ENCODE measurements at regions not wholly inside any gene's neighbourhood (a gene's known extent, or its start where the extent isn't known, plus 50 kb on each side); places are given as distances from the start of the nearest gene placed in this dataset.

DNA sequence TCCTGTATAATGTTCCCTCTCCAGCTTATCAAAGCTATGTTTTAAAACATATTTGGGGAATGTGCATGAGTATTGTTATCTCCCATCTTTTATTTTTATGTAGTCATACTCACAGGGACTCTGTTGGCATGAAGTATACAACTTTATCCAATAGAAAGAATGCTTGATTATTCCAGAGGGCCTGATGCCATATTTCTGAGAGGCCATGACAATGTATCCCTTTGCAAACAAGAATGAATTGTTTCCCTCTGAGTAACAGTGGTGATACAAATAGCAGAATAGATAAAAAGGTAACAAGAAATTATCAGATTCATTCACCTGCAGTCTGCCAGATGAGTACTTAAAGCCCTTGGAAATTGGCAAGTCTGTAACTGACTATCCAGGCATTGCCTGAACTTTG lies 125.9 kb downstream of the PLK2 start:
- H3K79me2 ChIP-seq (ENCODE audit: control insufficient read depth, insufficient read depth, low read length) = no peaks in the 10 kb centered on the region
- no peak overlapping the region for H3K4me3 ChIP-seq (ENCODE audit: control extremely low read depth in 1 of 5, extremely low read depth in 1 of 5, insufficient read depth in 1 of 5, low read depth in 2 of 5, low read length in 4 of 5)
- H3K9ac ChIP-seq (ENCODE audit: low read length) = no peak overlapping the region
- DNase-seq (no peak), ATAC-seq (ENCODE audit: low read depth) (no peak)
- Mint-ChIP-seq H3K4me3 (no peak overlapping the region), H3K4me1 (no peaks in the 10 kb centered on the region), H3K27ac (no peak overlapping the region), H3K27me3 (no peaks in the 10 kb centered on the region), H3K9me3 (ENCODE audit: insufficient read depth) (no peaks in the 10 kb centered on the region)
- intact Hi-C loops (cut with micrococcal nuclease) = no loop called here
- H3K4me1 ChIP-seq (ENCODE audit: control insufficient read depth in 2 of 2, insufficient read depth in 2 of 2, low read length in 2 of 2) = no peaks in the 10 kb centered on the region
- H4K20me1 ChIP-seq (ENCODE audit: control insufficient read depth, insufficient read depth, low read length, poor library complexity, severe bottlenecking) = no peaks in the 10 kb centered on the region
- H2AFZ ChIP-seq (ENCODE audit: insufficient read depth, low read depth, low read length, poor library complexity, severe bottlenecking) = no peak overlapping the region
- no peaks in the 10 kb centered on the region for H3K27me3 ChIP-seq (replicated peaks in 1 of 4; ENCODE audit: control extremely low read depth in 1 of 4, control insufficient read depth in 3 of 4, insufficient read depth in 4 of 4, low read length in 3 of 4)
- ChIA-PET CTCF (no interaction called here), POLR2A (no interaction called here)
- TF ChIP-seq, protein P1, sequence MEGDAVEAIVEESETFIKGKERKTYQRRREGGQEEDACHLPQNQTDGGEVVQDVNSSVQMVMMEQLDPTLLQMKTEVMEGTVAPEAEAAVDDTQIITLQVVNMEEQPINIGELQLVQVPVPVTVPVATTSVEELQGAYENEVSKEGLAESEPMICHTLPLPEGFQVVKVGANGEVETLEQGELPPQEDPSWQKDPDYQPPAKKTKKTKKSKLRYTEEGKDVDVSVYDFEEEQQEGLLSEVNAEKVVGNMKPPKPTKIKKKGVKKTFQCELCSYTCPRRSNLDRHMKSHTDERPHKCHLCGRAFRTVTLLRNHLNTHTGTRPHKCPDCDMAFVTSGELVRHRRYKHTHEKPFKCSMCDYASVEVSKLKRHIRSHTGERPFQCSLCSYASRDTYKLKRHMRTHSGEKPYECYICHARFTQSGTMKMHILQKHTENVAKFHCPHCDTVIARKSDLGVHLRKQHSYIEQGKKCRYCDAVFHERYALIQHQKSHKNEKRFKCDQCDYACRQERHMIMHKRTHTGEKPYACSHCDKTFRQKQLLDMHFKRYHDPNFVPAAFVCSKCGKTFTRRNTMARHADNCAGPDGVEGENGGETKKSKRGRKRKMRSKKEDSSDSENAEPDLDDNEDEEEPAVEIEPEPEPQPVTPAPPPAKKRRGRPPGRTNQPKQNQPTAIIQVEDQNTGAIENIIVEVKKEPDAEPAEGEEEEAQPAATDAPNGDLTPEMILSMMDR (IDR thresholded peaks at IDR 0.05) = no peak
- TF ChIP-seq EZH2 (IDR thresholded peaks at IDR 0.05; ENCODE audit: borderline replicate concordance, insufficient read depth, low read depth, low read length, poor library complexity, severe bottlenecking) = no peak
- H3K4me2 ChIP-seq (replicated peaks; ENCODE audit: low read depth, low read length, poor library complexity, severe bottlenecking) = no peak overlapping the region
- no peak overlapping the region for H3K27ac ChIP-seq (ENCODE audit: low read length in 2 of 2)
- H3K36me3 ChIP-seq (replicated peaks in 1 of 2; ENCODE audit: control extremely low read depth in 1 of 2, control insufficient read depth in 1 of 2, extremely low read depth in 1 of 2, insufficient read depth in 2 of 2, low read length in 1 of 2) = no peaks in the 10 kb centered on the region
- H3K9me3 ChIP-seq (ENCODE audit: control extremely low read depth in 1 of 3, control insufficient read depth in 2 of 3, insufficient read depth in 1 of 3, low read length in 2 of 3) = peaks cover 0 to 2% (median 0%) of the 10 kb centered on the region in 3 donors

DNA sequence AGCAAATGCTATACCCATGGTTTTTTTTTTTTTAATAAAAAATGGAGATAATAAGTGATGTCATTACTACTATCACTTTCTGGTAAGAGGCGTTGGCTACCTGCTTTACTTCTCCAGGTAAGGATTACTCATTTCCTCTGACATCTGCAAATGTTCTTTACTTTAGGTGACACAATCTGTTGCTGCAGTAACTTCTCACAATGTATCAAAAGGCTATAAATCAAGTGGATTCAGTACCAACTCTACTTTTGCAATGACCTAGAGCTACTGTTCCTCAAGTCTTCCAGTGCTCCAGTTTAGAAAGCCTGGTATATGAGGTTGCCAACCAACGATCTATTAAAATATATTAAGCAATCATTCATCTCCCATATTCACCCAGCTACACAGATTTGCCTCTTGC lies 129.1 kb downstream of the PLK2 start:
- H3K36me3 ChIP-seq (replicated peaks in 1 of 2; ENCODE audit: control extremely low read depth in 1 of 2, control insufficient read depth in 1 of 2, extremely low read depth in 1 of 2, insufficient read depth in 2 of 2, low read length in 1 of 2) = no peaks in the 10 kb centered on the region
- no peak overlapping the region for H3K4me3 ChIP-seq (ENCODE audit: control extremely low read depth in 1 of 5, extremely low read depth in 1 of 5, insufficient read depth in 1 of 5, low read depth in 2 of 5, low read length in 4 of 5)
- no peak for TF ChIP-seq EZH2 (IDR thresholded peaks at IDR 0.05; ENCODE audit: borderline replicate concordance, insufficient read depth, low read depth, low read length, poor library complexity, severe bottlenecking)
- TF ChIP-seq, protein P1 (IDR thresholded peaks at IDR 0.05) = no peak
- ATAC-seq (ENCODE audit: low read depth) (no peak), DNase-seq (no peak)
- no peaks in the 10 kb centered on the region for H3K27me3 Mint-ChIP-seq
- no CpG with 5 or more reads among the region's 2 CpGs for WGBS (ENCODE audit: insufficient coverage)
- H3K27ac Mint-ChIP-seq = no peak overlapping the region
- H4K20me1 ChIP-seq (ENCODE audit: control insufficient read depth, insufficient read depth, low read length, poor library complexity, severe bottlenecking) = no peaks in the 10 kb centered on the region
- H3K9me3 ChIP-seq (ENCODE audit: control extremely low read depth in 1 of 3, control insufficient read depth in 2 of 3, insufficient read depth in 1 of 3, low read length in 2 of 3) = peaks cover 0 to 2% (median 0%) of the 10 kb centered on the region in 3 donors
- no peak overlapping the region for H3K9ac ChIP-seq (ENCODE audit: low read length)
- POLR2A ChIA-PET = no interaction called here
- no peaks in the 10 kb centered on the region for H3K27me3 ChIP-seq (replicated peaks in 1 of 4; ENCODE audit: control extremely low read depth in 1 of 4, control insufficient read depth in 3 of 4, insufficient read depth in 4 of 4, low read length in 3 of 4)
- H3K27ac ChIP-seq (ENCODE audit: low read length in 2 of 2) = no peak overlapping the region
- no peaks in the 10 kb centered on the region for H3K4me1 Mint-ChIP-seq
- intact Hi-C loops (cut with micrococcal nuclease) = no loop called here
- no peak overlapping the region for H3K4me2 ChIP-seq (replicated peaks; ENCODE audit: low read depth, low read length, poor library complexity, severe bottlenecking)
- H3K4me3 Mint-ChIP-seq = no peak overlapping the region
- H3K9me3 Mint-ChIP-seq (ENCODE audit: insufficient read depth) = no peaks in the 10 kb centered on the region
- H3K79me2 ChIP-seq (ENCODE audit: control insufficient read depth, insufficient read depth, low read length) = no peaks in the 10 kb centered on the region
- CTCF ChIA-PET = no interaction called here
- no peak overlapping the region for H2AFZ ChIP-seq (ENCODE audit: insufficient read depth, low read depth, low read length, poor library complexity, severe bottlenecking)
- no peaks in the 10 kb centered on the region for H3K4me1 ChIP-seq (ENCODE audit: control insufficient read depth in 2 of 2, insufficient read depth in 2 of 2, low read length in 2 of 2)
